ENCODE measurements at regions not wholly inside any gene's neighbourhood (a gene's known extent, or its start where the extent isn't known, plus 50 kb on each side); places are given as distances from the start of the nearest gene placed in this dataset.

- TF ChIP-seq MAZ (CRISPR knock-in tag; conservative IDR thresholded peaks at IDR 0.05 in 1 of 2, IDR thresholded peaks at IDR 0.05 in 1 of 2) (no peak), CTCF (IDR thresholded peaks at IDR 0.05 in 2 of 3, conservative IDR thresholded peaks at IDR 0.05 in 1 of 3; ENCODE audit: insufficient read depth in 2 of 3, low read depth in 1 of 3, low read length in 3 of 3) (no peak), NKRF (IDR thresholded peaks at IDR 0.05; ENCODE audit: borderline replicate concordance) (no peak), NFIC (IDR thresholded peaks at IDR 0.05) (no peak), JUND (IDR thresholded peaks at IDR 0.05; ENCODE audit: borderline replicate concordance, low read depth, low read length) (no peak), JUND (tag; IDR thresholded peaks at IDR 0.05; ENCODE audit: borderline replicate concordance, low read depth, low read length) (no peak), EGR1 (conservative IDR thresholded peaks at IDR 0.05) (no peak), RAD21 (CRISPR knock-in tag; conservative IDR thresholded peaks at IDR 0.05 in 1 of 2, IDR thresholded peaks at IDR 0.05 in 1 of 2) (no peak), POLR2A (conservative IDR thresholded peaks at IDR 0.05) (no peak)
These were observed 237.9 kb downstream of the EDEM1 start for GRCh38 chr3:5425371-5425770.
